Neural cell (in vitro differentiated cells): ENCODE measurements at regions not wholly inside any gene's neighbourhood (a gene's known extent, or its start where the extent isn't known, plus 50 kb on each side); places are given as distances from the start of the nearest gene placed in this dataset.

ENCODE experiments used
- H2AFZ ChIP-seq: fragments of 200-600, 300-800 bp; sonication (generic), shearing (Covaris generic); 2 replicates; pipeline ENCODE4 v1.6.0; 2014; ENCODE audit warnings: low read depth, mild to moderate bottlenecking, antibody characterized with exemption, low read length, moderate library complexity
- H3F3A ChIP-seq: fragments of 200-600 bp; shearing (Covaris generic); 2 replicates; pipeline ENCODE4 v1.6.1; 2016; ENCODE audit warnings: mild to moderate bottlenecking, moderate library complexity, mixed read lengths, antibody characterized with exemption, low read length; ENCODE audit not compliant: insufficient read depth, poor library complexity, severe bottlenecking
- H3K27ac ChIP-seq: fragments of 200-600, 300-800 bp; sonication (generic), shearing (Covaris generic); 2 replicates; pipeline ENCODE4 v1.5.1; 2014; ENCODE audit warnings: mild to moderate bottlenecking, low read length, moderate library complexity
- H3K27me3 ChIP-seq: fragments of 300-800, 200-600 bp; sonication (generic), shearing (Covaris generic); 2 replicates; pipeline ENCODE4 v1.6.0; 2014; ENCODE audit warnings: mild to moderate bottlenecking, low read depth, low read length, moderate library complexity; ENCODE audit not compliant: insufficient read depth
- H3K36me3 ChIP-seq: fragments of 300-800, 200-600 bp; sonication (generic), shearing (Covaris generic); 2 replicates; pipeline ENCODE4 v1.5.1; 2014; ENCODE audit warnings: mild to moderate bottlenecking, antibody characterized with exemption, low read length, moderate library complexity; ENCODE audit not compliant: insufficient read depth
- H3K4me2 ChIP-seq: fragments of 300-800, 200-600 bp; sonication (generic), shearing (Covaris generic); 2 replicates; pipeline ENCODE4 v1.6.0; 2014; ENCODE audit warnings: mild to moderate bottlenecking, low read length
- H3K4me3 ChIP-seq: fragments of 300-800, 200-600 bp; sonication (generic), shearing (Covaris generic); 2 replicates; pipeline ENCODE4 v1.5.1; 2014; ENCODE audit warnings: mild to moderate bottlenecking, low read length, moderate library complexity
- H3K79me2 ChIP-seq: fragments of 200-600 bp; shearing (Covaris generic); replicated peaks from 2 replicates; pipeline ENCODE4 v1.6.0; 2014; ENCODE audit warnings: mild to moderate bottlenecking, low read length, moderate library complexity; ENCODE audit not compliant: insufficient read depth
- H3K9ac ChIP-seq: fragments of 300-800, 200-600 bp; sonication (generic), shearing (Covaris generic); 2 replicates; pipeline ENCODE4 v1.6.1; 2016; ENCODE audit warnings: mild to moderate bottlenecking, low read length, mixed read lengths
- H3K9me2 ChIP-seq: fragments of 200-600 bp; shearing (Covaris generic); 2 replicates; pipeline ENCODE4 v1.6.1; 2016; ENCODE audit warnings: mild to moderate bottlenecking, low read length, mixed read lengths; ENCODE audit not compliant: insufficient read depth
- H3K9me3 ChIP-seq: fragments of 200-600, 300-800 bp; sonication (generic), shearing (Covaris generic); 2 replicates; pipeline ENCODE4 v1.6.1; 2016; ENCODE audit warnings: mild to moderate bottlenecking, mixed run types, low read length, moderate library complexity, mixed read lengths
- H4K20me1 ChIP-seq: fragments of 200-600 bp; shearing (Covaris generic); 2 replicates; pipeline ENCODE4 v1.6.1; 2016; ENCODE audit warnings: mild to moderate bottlenecking, mixed run types; ENCODE audit not compliant: insufficient read depth
- EP300 ChIP-seq: fragments of 450-650 bp; conservative IDR thresholded peaks from 2 replicates; pipeline ENCODE4 v1.6.1; 2014; ENCODE audit warnings: antibody characterized with exemption, mild to moderate bottlenecking, moderate library complexity; ENCODE audit not compliant: poor library complexity, severe bottlenecking
- EZH2 ChIP-seq: fragments of 200-600, 300-800 bp; shearing (Covaris generic), sonication (generic); IDR thresholded peaks from 2 replicates; pipeline ENCODE4 v1.6.1; 2014; ENCODE audit warnings: antibody characterized with exemption, low read length, borderline replicate concordance, mild to moderate bottlenecking; ENCODE audit not compliant: insufficient read depth, poor library complexity, severe bottlenecking
- MXI1 ChIP-seq: fragments of 450-650 bp; conservative IDR thresholded peaks from 2 replicates; pipeline ENCODE4 v1.6.1; 2014; ENCODE audit warnings: antibody characterized with exemption, mild to moderate bottlenecking; ENCODE audit not compliant: poor library complexity, severe bottlenecking
- POLR2AphosphoS5 ChIP-seq: IDR thresholded peaks from 2 replicates; pipeline ENCODE4 v1.6.1; 2012
- RAD21 ChIP-seq: fragments of 450-650 bp; conservative IDR thresholded peaks from 2 replicates; pipeline ENCODE4 v1.6.1; 2014; ENCODE audit warnings: antibody characterized with exemption, mild to moderate bottlenecking, moderate library complexity
- SMC3 ChIP-seq: fragments of 450-650 bp; conservative IDR thresholded peaks from 2 replicates; pipeline ENCODE4 v1.6.1; 2014; ENCODE audit warnings: antibody characterized with exemption, mild to moderate bottlenecking, moderate library complexity; ENCODE audit not compliant: poor library complexity
- TAF1 ChIP-seq: IDR thresholded peaks from 2 replicates; pipeline ENCODE4 v1.6.1; 2012; ENCODE audit warnings: low read depth
- TF ChIP-seq, protein P1 (sequence below): IDR thresholded peaks from 2 replicates; pipeline ENCODE4 v1.6.1; 2012; ENCODE audit warnings: borderline replicate concordance
- TF ChIP-seq, protein P2 (sequence below): fragments of 450-650 bp; IDR thresholded peaks from 2 replicates; pipeline ENCODE4 v1.5.1; 2014; ENCODE audit warnings: antibody characterized with exemption, mild to moderate bottlenecking, moderate library complexity; ENCODE audit not compliant: poor library complexity, severe bottlenecking

DNA sequence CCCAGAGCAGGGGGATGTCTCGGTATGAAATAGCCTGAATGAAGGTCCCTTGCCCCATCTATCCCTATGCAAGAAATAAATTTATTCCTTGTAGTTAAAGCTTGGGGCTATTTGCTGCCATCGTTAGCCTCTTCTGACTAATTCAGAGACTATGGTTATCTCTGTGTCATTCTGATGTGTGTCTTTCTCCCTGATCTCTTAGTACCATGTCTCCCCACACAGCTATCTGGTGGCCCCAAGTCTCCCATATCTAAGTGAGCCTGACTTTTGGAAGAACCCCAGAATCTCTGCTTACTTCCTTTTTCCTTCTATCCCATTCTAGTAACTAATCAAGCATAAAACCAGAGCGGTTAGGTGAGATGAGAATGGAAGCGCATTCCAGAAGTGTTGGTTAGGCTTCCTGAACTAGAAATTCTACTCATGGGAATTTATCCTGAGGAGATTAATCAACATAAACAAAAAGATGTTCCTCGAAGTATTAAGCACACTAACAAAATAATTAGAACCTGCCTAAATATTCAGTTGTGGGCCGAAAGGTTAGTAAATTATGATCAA lies 71.4 kb upstream of the BMAL1 start:
- H3K9me2 ChIP-seq, result no peaks in the 10 kb centered on the region
- no peak overlapping the region for H3K27ac ChIP-seq
- no peaks in the 10 kb centered on the region for H3K9me3 ChIP-seq
- H3K36me3 ChIP-seq, result no peaks in the 10 kb centered on the region
- no peak for TF ChIP-seq TAF1
- no peak overlapping the region for H3K9ac ChIP-seq
- no peak overlapping the region for H2AFZ ChIP-seq
- no peak overlapping the region for H3K4me2 ChIP-seq
- no peaks in the 10 kb centered on the region for H3F3A ChIP-seq
- no peaks in the 10 kb centered on the region for H3K27me3 ChIP-seq
- H3K4me3 ChIP-seq, result no peak overlapping the region
- H3K79me2 ChIP-seq, result no peaks in the 10 kb centered on the region
- no peaks in the 10 kb centered on the region for H4K20me1 ChIP-seq

DNA sequence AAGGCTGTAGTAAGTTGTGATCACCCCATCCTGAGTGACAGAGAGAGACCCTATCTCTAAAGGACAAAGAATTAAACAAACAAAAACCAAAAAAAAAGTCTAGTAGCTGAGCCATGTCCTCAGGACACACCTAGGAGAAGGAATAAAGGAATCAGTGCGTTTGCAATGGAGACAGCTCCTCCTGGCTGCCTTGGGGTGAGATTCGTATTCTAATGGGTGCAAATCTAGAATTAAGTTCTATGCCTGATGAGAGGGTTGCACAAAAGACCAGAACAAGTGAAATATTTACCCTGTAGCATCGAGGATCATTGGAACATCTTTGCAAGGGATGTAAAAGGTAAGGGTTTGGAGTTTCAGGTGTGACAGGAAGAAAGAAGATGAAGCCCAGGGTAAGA lies 70.3 kb upstream of the BMAL1 start:
- Histone ChIP-seq H3K9me3 (no peaks in the 10 kb centered on the region), H3K36me3 (no peaks in the 10 kb centered on the region), H3K4me3 (no peak overlapping the region), H3K27me3 (no peaks in the 10 kb centered on the region), H3K27ac (no peak overlapping the region), H3K4me2 (no peak overlapping the region), H3K9me2 (no peaks in the 10 kb centered on the region), H3K9ac (no peak overlapping the region), H3F3A (no peaks in the 10 kb centered on the region), H4K20me1 (no peaks in the 10 kb centered on the region), H3K79me2 (no peaks in the 10 kb centered on the region), H2AFZ (no peak overlapping the region)
- TF ChIP-seq EZH2 (no peak), RAD21 (no peak), POLR2AphosphoS5 (no peak), SMC3 (no peak), TAF1 (no peak), MXI1 (no peak), EP300 (no peak)
- TF ChIP-seq, protein P1, sequence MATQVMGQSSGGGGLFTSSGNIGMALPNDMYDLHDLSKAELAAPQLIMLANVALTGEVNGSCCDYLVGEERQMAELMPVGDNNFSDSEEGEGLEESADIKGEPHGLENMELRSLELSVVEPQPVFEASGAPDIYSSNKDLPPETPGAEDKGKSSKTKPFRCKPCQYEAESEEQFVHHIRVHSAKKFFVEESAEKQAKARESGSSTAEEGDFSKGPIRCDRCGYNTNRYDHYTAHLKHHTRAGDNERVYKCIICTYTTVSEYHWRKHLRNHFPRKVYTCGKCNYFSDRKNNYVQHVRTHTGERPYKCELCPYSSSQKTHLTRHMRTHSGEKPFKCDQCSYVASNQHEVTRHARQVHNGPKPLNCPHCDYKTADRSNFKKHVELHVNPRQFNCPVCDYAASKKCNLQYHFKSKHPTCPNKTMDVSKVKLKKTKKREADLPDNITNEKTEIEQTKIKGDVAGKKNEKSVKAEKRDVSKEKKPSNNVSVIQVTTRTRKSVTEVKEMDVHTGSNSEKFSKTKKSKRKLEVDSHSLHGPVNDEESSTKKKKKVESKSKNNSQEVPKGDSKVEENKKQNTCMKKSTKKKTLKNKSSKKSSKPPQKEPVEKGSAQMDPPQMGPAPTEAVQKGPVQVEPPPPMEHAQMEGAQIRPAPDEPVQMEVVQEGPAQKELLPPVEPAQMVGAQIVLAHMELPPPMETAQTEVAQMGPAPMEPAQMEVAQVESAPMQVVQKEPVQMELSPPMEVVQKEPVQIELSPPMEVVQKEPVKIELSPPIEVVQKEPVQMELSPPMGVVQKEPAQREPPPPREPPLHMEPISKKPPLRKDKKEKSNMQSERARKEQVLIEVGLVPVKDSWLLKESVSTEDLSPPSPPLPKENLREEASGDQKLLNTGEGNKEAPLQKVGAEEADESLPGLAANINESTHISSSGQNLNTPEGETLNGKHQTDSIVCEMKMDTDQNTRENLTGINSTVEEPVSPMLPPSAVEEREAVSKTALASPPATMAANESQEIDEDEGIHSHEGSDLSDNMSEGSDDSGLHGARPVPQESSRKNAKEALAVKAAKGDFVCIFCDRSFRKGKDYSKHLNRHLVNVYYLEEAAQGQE, result no peak
- TF ChIP-seq, protein P2, sequence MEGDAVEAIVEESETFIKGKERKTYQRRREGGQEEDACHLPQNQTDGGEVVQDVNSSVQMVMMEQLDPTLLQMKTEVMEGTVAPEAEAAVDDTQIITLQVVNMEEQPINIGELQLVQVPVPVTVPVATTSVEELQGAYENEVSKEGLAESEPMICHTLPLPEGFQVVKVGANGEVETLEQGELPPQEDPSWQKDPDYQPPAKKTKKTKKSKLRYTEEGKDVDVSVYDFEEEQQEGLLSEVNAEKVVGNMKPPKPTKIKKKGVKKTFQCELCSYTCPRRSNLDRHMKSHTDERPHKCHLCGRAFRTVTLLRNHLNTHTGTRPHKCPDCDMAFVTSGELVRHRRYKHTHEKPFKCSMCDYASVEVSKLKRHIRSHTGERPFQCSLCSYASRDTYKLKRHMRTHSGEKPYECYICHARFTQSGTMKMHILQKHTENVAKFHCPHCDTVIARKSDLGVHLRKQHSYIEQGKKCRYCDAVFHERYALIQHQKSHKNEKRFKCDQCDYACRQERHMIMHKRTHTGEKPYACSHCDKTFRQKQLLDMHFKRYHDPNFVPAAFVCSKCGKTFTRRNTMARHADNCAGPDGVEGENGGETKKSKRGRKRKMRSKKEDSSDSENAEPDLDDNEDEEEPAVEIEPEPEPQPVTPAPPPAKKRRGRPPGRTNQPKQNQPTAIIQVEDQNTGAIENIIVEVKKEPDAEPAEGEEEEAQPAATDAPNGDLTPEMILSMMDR, result no peak
